KMS-11 (cell line): ENCODE measurements at regions not wholly inside any gene's neighbourhood (a gene's known extent, or its start where the extent isn't known, plus 50 kb on each side); places are given as distances from the start of the nearest gene placed in this dataset.

ENCODE experiments used
- H2AFZ ChIP-seq: fragments of 200-600 bp; sonication (generic); 2 replicates; pipeline ENCODE4 v1.6.1; 2016; ENCODE audit warnings: antibody characterized with exemption, mixed run types, low read depth
- H3K27ac ChIP-seq: fragments of 200-600 bp; sonication (generic); 2 replicates; pipeline ENCODE4 v1.6.1; 2016; ENCODE audit warnings: mild to moderate bottlenecking, mixed run types
- H3K27me3 ChIP-seq: fragments of 200-600 bp; sonication (generic); 2 replicates; pipeline ENCODE4 v1.6.1; 2017; ENCODE audit warnings: mild to moderate bottlenecking, low read depth, mixed run types, moderate library complexity; ENCODE audit not compliant: insufficient read depth
- H3K36me3 ChIP-seq: fragments of 200-600 bp; sonication (generic); 2 replicates; pipeline ENCODE4 v1.6.1; 2017; ENCODE audit warnings: mild to moderate bottlenecking, mixed run types; ENCODE audit not compliant: insufficient read depth
- H3K4me1 ChIP-seq: fragments of 200-600 bp; sonication (generic); 2 replicates; pipeline ENCODE4 v1.6.1; 2016; ENCODE audit warnings: mild to moderate bottlenecking, low read depth, mixed run types; ENCODE audit not compliant: poor library complexity, severe bottlenecking
- H3K4me2 ChIP-seq: fragments of 200-600 bp; sonication (generic); 2 replicates; pipeline ENCODE4 v1.7.0; 2016; ENCODE audit warnings: mild to moderate bottlenecking, mixed run types
- H3K4me3 ChIP-seq: fragments of 200-600 bp; sonication (generic); IDR thresholded peaks from 2 replicates; pipeline ENCODE4 v1.6.1; 2017; ENCODE audit warnings: low read depth, low read length, mixed read lengths; ENCODE audit not compliant: insufficient read depth
- H3K79me2 ChIP-seq: fragments of 200-600 bp; sonication (generic); 2 replicates; pipeline ENCODE4 v1.6.1; 2016; ENCODE audit warnings: low read depth, mixed run types; ENCODE audit not compliant: insufficient read depth
- H3K9ac ChIP-seq: fragments of 200-600 bp; sonication (generic); 2 replicates; pipeline ENCODE4 v1.6.1; 2016; ENCODE audit warnings: mild to moderate bottlenecking, mixed run types
- H4K20me1 ChIP-seq: fragments of 200-600 bp; sonication (generic); 2 replicates; pipeline ENCODE4 v1.6.1; 2016; ENCODE audit warnings: mild to moderate bottlenecking, mixed run types; ENCODE audit not compliant: insufficient read depth
- TF ChIP-seq, protein P1 (sequence below): fragments of 200-600 bp; sonication (generic); conservative IDR thresholded peaks from 2 replicates; pipeline ENCODE4 v1.6.1; 2017; ENCODE audit warnings: low read depth, mild to moderate bottlenecking, antibody characterized with exemption, low read length, moderate library complexity, mixed read lengths

- Histone ChIP-seq H3K27me3 (no peaks in the 10 kb centered on the region), H3K27ac (no peak overlapping the region), H2AFZ (no peak overlapping the region), H3K9ac (no peak overlapping the region), H3K79me2 (no peaks in the 10 kb centered on the region), H3K36me3 (no peaks in the 10 kb centered on the region), H4K20me1 (no peaks in the 10 kb centered on the region), H3K4me1 (no peaks in the 10 kb centered on the region), H3K4me3 (no peak overlapping the region), H3K4me2 (no peak overlapping the region)
- TF ChIP-seq, protein P1, sequence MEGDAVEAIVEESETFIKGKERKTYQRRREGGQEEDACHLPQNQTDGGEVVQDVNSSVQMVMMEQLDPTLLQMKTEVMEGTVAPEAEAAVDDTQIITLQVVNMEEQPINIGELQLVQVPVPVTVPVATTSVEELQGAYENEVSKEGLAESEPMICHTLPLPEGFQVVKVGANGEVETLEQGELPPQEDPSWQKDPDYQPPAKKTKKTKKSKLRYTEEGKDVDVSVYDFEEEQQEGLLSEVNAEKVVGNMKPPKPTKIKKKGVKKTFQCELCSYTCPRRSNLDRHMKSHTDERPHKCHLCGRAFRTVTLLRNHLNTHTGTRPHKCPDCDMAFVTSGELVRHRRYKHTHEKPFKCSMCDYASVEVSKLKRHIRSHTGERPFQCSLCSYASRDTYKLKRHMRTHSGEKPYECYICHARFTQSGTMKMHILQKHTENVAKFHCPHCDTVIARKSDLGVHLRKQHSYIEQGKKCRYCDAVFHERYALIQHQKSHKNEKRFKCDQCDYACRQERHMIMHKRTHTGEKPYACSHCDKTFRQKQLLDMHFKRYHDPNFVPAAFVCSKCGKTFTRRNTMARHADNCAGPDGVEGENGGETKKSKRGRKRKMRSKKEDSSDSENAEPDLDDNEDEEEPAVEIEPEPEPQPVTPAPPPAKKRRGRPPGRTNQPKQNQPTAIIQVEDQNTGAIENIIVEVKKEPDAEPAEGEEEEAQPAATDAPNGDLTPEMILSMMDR, result no peak
Measured at GRCh38 chr3:177438596-177439220, 241.4 kb upstream of the TBL1XR1 start.

DNA sequence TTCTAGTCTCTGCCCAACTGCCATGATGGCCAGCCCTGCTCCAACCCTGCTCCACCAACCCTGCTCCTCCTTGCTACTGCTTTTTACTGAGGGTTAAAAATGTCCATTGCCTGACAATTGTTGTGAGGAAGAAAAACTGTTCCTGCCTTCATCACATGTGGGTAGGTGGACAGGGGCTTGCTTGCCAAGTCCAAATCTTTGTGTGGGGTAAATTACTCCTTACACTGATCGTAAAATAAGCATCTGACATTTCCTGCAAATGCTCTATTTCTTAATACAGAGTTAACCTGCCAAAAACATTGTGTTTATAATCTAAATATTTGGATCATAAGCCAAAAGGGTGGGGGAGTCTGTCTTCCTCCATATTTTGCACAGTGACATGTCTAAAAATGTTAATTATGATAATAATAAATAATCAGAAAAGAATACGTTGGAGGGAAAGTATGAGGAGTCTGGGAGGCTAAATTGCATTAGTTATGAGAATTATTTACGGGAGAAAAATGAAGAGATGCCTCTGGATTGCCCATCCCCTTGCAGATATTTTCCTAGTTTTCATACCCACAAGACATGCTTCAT lies 242.5 kb upstream of the TBL1XR1 start:
- Histone ChIP-seq H4K20me1 (no peaks in the 10 kb centered on the region), H3K79me2 (no peaks in the 10 kb centered on the region), H3K36me3 (no peaks in the 10 kb centered on the region), H3K4me3 (no peak overlapping the region), H3K27ac (no peak overlapping the region), H3K27me3 (no peaks in the 10 kb centered on the region), H3K4me1 (no peaks in the 10 kb centered on the region), H3K9ac (no peak overlapping the region), H2AFZ (no peak overlapping the region), H3K4me2 (no peak overlapping the region)
- TF ChIP-seq, protein P1, result no peak

DNA sequence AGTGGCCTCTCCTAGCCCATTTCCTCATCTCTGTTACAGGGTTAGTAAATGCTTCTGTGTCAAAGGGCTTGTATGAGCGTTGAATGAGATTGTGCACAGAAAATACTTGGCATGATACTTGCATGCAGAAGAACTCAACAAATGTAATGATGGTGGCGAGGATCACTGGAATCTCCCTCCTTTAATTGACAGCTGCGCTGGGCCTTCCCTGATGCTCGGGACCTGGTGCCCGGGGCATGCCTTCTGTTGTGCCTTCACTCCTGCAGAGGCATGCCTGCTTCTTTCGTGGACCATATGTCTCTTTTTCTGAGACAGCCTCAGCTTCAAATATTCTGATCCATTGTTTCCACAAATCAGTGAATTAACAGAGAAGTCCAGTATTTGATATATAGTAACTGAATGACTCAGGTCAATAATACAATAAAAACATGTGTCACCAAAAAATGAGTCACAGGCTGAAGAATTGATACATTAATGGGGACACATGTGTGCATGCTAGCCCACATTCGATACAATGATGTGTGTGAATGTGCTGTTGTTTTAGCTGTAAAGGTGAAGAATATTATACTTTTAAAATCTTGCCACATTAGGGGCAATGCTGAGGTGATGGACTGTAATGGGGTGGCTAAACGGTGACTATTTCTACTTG lies 243.3 kb upstream of the TBL1XR1 start:
- Histone ChIP-seq H3K4me2 (no peak overlapping the region), H2AFZ (no peak overlapping the region), H3K27ac (no peak overlapping the region), H3K79me2 (no peaks in the 10 kb centered on the region), H3K4me1 (no peaks in the 10 kb centered on the region), H4K20me1 (no peaks in the 10 kb centered on the region), H3K36me3 (no peaks in the 10 kb centered on the region), H3K27me3 (no peaks in the 10 kb centered on the region), H3K9ac (no peak overlapping the region), H3K4me3 (no peak overlapping the region)
- TF ChIP-seq, protein P1, result no peak

DNA sequence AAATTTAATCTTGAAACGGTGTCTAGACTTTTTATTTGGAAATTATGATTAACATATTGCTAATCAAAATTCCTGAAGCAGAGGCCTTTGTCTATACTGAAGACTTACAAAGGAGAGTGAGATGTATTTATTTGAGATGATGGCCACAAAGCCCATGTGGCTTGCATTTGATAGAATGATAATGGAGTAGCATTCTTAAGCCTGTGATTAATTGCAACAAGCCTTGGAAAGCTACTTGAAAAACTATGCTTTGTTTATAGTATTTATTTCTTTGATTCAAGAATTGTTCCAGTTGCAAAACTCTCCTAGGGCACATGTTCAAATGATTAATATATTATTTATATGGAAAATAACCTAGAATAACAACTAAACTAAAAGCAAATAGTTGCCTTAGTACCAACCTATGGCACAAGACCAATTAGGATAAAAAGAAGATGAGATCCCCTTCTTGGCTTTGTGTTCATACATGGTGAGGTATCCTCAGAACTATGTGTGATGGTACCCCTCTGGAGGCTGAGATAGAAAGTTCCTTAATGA lies 244.1 kb upstream of the TBL1XR1 start:
- no peak overlapping the region for H2AFZ ChIP-seq
- H3K27me3 ChIP-seq, result no peaks in the 10 kb centered on the region
- H3K4me3 ChIP-seq, result no peak overlapping the region
- H3K79me2 ChIP-seq, result no peaks in the 10 kb centered on the region
- no peak overlapping the region for H3K4me2 ChIP-seq
- no peak overlapping the region for H3K9ac ChIP-seq
- H3K4me1 ChIP-seq, result no peaks in the 10 kb centered on the region
- no peaks in the 10 kb centered on the region for H3K36me3 ChIP-seq
- H4K20me1 ChIP-seq, result no peaks in the 10 kb centered on the region
- TF ChIP-seq, protein P1, result no peak
- H3K27ac ChIP-seq, result no peak overlapping the region
